ENCODE measurements at regions not wholly inside any gene's neighbourhood (a gene's known extent, or its start where the extent isn't known, plus 50 kb on each side); places are given as distances from the start of the nearest gene placed in this dataset.

- no peaks in the 10 kb centered on the region for H4K20me1 ChIP-seq (ENCODE audit: insufficient read depth)
- no peaks in the 10 kb centered on the region for H3K36me3 ChIP-seq (ENCODE audit: control insufficient read depth in 1 of 2, insufficient read depth in 2 of 2, low read length in 2 of 2)
- no peaks in the 10 kb centered on the region; a peak in 1 of 4 replicates for H3K9me3 ChIP-seq (ENCODE audit: control insufficient read depth in 1 of 2, insufficient read depth in 1 of 2, low read depth in 1 of 2, low read length in 2 of 2)
- no TSS peak for BruUV-seq (replicated peaks)
- H3K27me3 ChIP-seq (ENCODE audit: insufficient read depth, low read length), result no peaks in the 10 kb centered on the region
- ChIA-PET POLR2A (no interaction called here), RAD21 (ENCODE audit: low non-redundant PET in 1 of 2, low total read pairs in 2 of 2, uncharacterized antibody in 2 of 2, unreplicated experiment in 2 of 2) (no interaction called here), CTCF (no interaction called here)
- H3K4me2 ChIP-seq (ENCODE audit: low read length), result no peak overlapping the region
- H3K27ac ChIP-seq (ENCODE audit: low read depth, low read length), result no peak overlapping the region
- intact Hi-C loops (cut with micrococcal nuclease), result no loop called here
- no peak overlapping the region for H3K4me3 ChIP-seq (replicated peaks in 1 of 2; ENCODE audit: low read depth in 1 of 2, low read length in 2 of 2)
- TF ChIP-seq EZH2 (IDR thresholded peaks at IDR 0.05) (no peak), CTCF (IDR thresholded peaks at IDR 0.05 in 2 of 3, conservative IDR thresholded peaks at IDR 0.05 in 1 of 3; ENCODE audit: borderline replicate concordance in 1 of 3, insufficient read depth in 1 of 3, low read depth in 2 of 3, low read length in 2 of 3) (no peak), POLR2A (IDR thresholded peaks at IDR 0.05; ENCODE audit: borderline replicate concordance, extremely low read depth, insufficient read depth, insufficient read length) (no peak), TCF7L2 (IDR thresholded peaks at IDR 0.05; ENCODE audit: borderline replicate concordance, extremely low read depth, insufficient read depth, insufficient read length) (no peak), ZBTB33 (IDR thresholded peaks at IDR 0.05; ENCODE audit: extremely low read depth, insufficient replicate concordance, low read length) (no peak), SP1 (IDR thresholded peaks at IDR 0.05; ENCODE audit: low read depth) (no peak), ZFX (IDR thresholded peaks at IDR 0.05) (no peak), REST (IDR thresholded peaks at IDR 0.05; ENCODE audit: low read depth) (no peak), ATF3 (IDR thresholded peaks at IDR 0.05) (no peak), SIN3A (IDR thresholded peaks at IDR 0.05; ENCODE audit: low read depth) (no peak), CBX3 (IDR thresholded peaks at IDR 0.05; ENCODE audit: low read depth) (no peak), RAD21 (IDR thresholded peaks at IDR 0.05; ENCODE audit: low read depth) (no peak), YY1 (IDR thresholded peaks at IDR 0.05; ENCODE audit: extremely low read depth, insufficient replicate concordance, low read depth, low read length) (no peak), ZNF274 (IDR thresholded peaks at IDR 0.05; ENCODE audit: low read depth, low read length) (no peak), FOSL1 (IDR thresholded peaks at IDR 0.05; ENCODE audit: low read depth) (no peak), POLR2AphosphoS5 (IDR thresholded peaks at IDR 0.05; ENCODE audit: low read depth, low read length) (no peak), JUND (IDR thresholded peaks at IDR 0.05) (no peak), MAX (IDR thresholded peaks at IDR 0.05) (no peak), SRF (IDR thresholded peaks at IDR 0.05; ENCODE audit: low read depth) (no peak), EZH2phosphoT487 (IDR thresholded peaks at IDR 0.05; ENCODE audit: borderline replicate concordance) (no peak)
- no peaks in the 10 kb centered on the region for H3K9me2 ChIP-seq (ENCODE audit: insufficient read depth)
- H3K4me1 ChIP-seq (ENCODE audit: control insufficient read depth in 1 of 2, insufficient read depth in 2 of 2, low read length in 2 of 2), result no peaks in the 10 kb centered on the region
- no peak overlapping the region for H2AFZ ChIP-seq (ENCODE audit: low read depth, low read length, poor library complexity, severe bottlenecking)
- ATAC-seq, result no peak
- DNase-seq (ENCODE audit: low read depth, low spot score), result no peak
- no peak overlapping the region for H3K9ac ChIP-seq (ENCODE audit: low read length)
- H3K79me2 ChIP-seq (ENCODE audit: insufficient read depth, low read length), result no peaks in the 10 kb centered on the region
Observed at GRCh38 chr15:93897377-93897776, 334.0 kb upstream of the MCTP2 start.
